GM12878 (cell line): ENCODE measurements at regions not wholly inside any gene's neighbourhood (a gene's known extent, or its start where the extent isn't known, plus 50 kb on each side); places are given as distances from the start of the nearest gene placed in this dataset.

ENCODE experiments used
- ATAC-seq: fragments of 200-7000 bp; cut with Tn5 transposase; 3 replicates; pipeline ENCODE4 v1.9.1; 2020; ENCODE audit warnings: mild to moderate bottlenecking, moderate library complexity
- BruUV-seq: library from RNA; stranded (reverse); fragments of 400-500 nt; replicated peaks from 2 replicates; lab custom pipeline; 2021; lab: Mats Ljungman, UMichigan
- CTCF ChIA-PET: fragments of 300-600 bp; sonication (Branson Sonifier 250); formaldehyde crosslinking; extraction: SDS; loops from one replicate; lab custom pipeline; 2021; ENCODE audit warnings: inconsistent platforms; lab: Yijun Ruan, JAX
- POLR2A ChIA-PET: fragments of 350-600 bp; formaldehyde crosslinking; extraction: SDS; loops from one replicate; lab custom pipeline; 2021; ENCODE audit warnings: inconsistent platforms; lab: Charles Lee
- RAD21 ChIA-PET: fragments of 300-600 bp; sonication (Branson Sonifier 250); formaldehyde crosslinking; loops from one replicate; lab custom pipeline; 2023; ENCODE audit warnings: antibody characterized with exemption; ENCODE audit not compliant: unreplicated experiment; lab: Charles Lee
- SMC1A ChIA-PET: fragments of 300-600 bp; sonication (Branson Sonifier 250); formaldehyde crosslinking; loops from one replicate; lab custom pipeline; 2023; ENCODE audit not compliant: unreplicated experiment, uncharacterized antibody; lab: Charles Lee
- DNase-seq: peaks from one replicate; pipeline ENCODE4 v3.0.0-alpha.2; 2011; ENCODE audit warnings: low read depth, low spot score
- FAIRE-seq: peaks from 3 replicates; lab custom pipeline; 2011; peaks lifted over from hg19 to GRCh38; lab: Jason Lieb, UNC
- H2AFZ ChIP-seq: 2 replicates; pipeline ENCODE4 v1.6.0; 2011; ENCODE audit warnings: low read depth, low read length, control low read depth; ENCODE audit not compliant: control insufficient read depth
- H3K27ac ChIP-seq: 2 replicates; pipeline ENCODE4 v1.5.1; 2011; ENCODE audit warnings: control low read depth; ENCODE audit not compliant: control insufficient read depth, insufficient read depth
- H3K27me3 ChIP-seq, 2 experiments: replicated peaks in 1 of 2; 2 replicates each; pipeline versions ENCODE4 v1.6.0 to v1.6.1; 2011; ENCODE audit warnings: low read length in 1 of 2; ENCODE audit not compliant: control insufficient read depth in 2 of 2, insufficient read depth in 2 of 2
- H3K36me3 ChIP-seq, 2 experiments: 2 replicates each; pipeline ENCODE4 v1.5.1; 2011; ENCODE audit warnings: low read length in 1 of 2; ENCODE audit not compliant: control insufficient read depth in 2 of 2, insufficient read depth in 2 of 2
- H3K4me1 ChIP-seq: 2 replicates; pipeline ENCODE4 v1.6.1; 2011; ENCODE audit warnings: mild to moderate bottlenecking, low read length, moderate library complexity, mixed read lengths; ENCODE audit not compliant: control insufficient read depth, insufficient read depth
- H3K4me2 ChIP-seq: 2 replicates; pipeline ENCODE4 v1.6.0; 2011; ENCODE audit warnings: control low read depth; ENCODE audit not compliant: control insufficient read depth, insufficient read depth
- H3K4me3 ChIP-seq: fragments of 200-600 bp; sonication (generic); 2 replicates; pipeline ENCODE4 v1.5.1; 2016
- H3K79me2 ChIP-seq: 2 replicates; pipeline ENCODE4 v1.6.0; 2011; ENCODE audit warnings: low read length; ENCODE audit not compliant: control insufficient read depth, insufficient read depth
- H3K9ac ChIP-seq: 2 replicates; pipeline ENCODE4 v1.8.0; 2011; ENCODE audit warnings: low read length, control low read depth, mixed read lengths; ENCODE audit not compliant: control insufficient read depth, insufficient read depth
- H3K9me3 ChIP-seq: replicated peaks from 3 replicates; pipeline ENCODE4 v1.5.1; 2011; ENCODE audit warnings: mild to moderate bottlenecking, low read length; ENCODE audit not compliant: control insufficient read depth, insufficient read depth
- H4K20me1 ChIP-seq: 2 replicates; pipeline ENCODE4 v1.6.0; 2011; ENCODE audit not compliant: control insufficient read depth, insufficient read depth
- ATF7 ChIP-seq: fragments of 450-650 bp; IDR thresholded peaks from 2 replicates; pipeline ENCODE4 v1.6.1; 2016; ENCODE audit warnings: low read depth, mild to moderate bottlenecking
- BCLAF1 ChIP-seq: fragments of 450-650 bp; IDR thresholded peaks from 2 replicates; pipeline ENCODE4 v1.6.1; 2017; ENCODE audit warnings: antibody characterized with exemption, mild to moderate bottlenecking, moderate library complexity
- CEBPB ChIP-seq, 2 experiments: fragments of 150-350 bp in 1 of 2; IDR thresholded peaks; 2 replicates each; pipeline ENCODE4 v1.6.1; 2012 to 2014; ENCODE audit warnings: low read depth in 2 of 2, low read length in 2 of 2, borderline replicate concordance in 1 of 2, inconsistent platforms in 1 of 2
- GABPA ChIP-seq: IDR thresholded peaks from 2 replicates; pipeline ENCODE4 v1.6.1; 2014; ENCODE audit warnings: antibody characterized with exemption, low read depth, mild to moderate bottlenecking, inconsistent platforms
- HCFC1 ChIP-seq: fragments of 150-350 bp; IDR thresholded peaks from 2 replicates; pipeline ENCODE4 v1.6.1; 2014; ENCODE audit warnings: low read length
- NFYB ChIP-seq: IDR thresholded peaks from 2 replicates; pipeline ENCODE4 v1.6.1; 2011; ENCODE audit warnings: low read depth, mild to moderate bottlenecking, low read length, improper control_type of control experiment, moderate library complexity; ENCODE audit not compliant: insufficient read depth
- NR2C1 ChIP-seq: fragments of 450-650 bp; IDR thresholded peaks from 2 replicates; pipeline ENCODE4 v1.6.1; 2017; ENCODE audit warnings: antibody characterized with exemption, mild to moderate bottlenecking, moderate library complexity
- PAX8 ChIP-seq: fragments of 450-650 bp; IDR thresholded peaks from 2 replicates; pipeline ENCODE4 v1.6.1; 2017; ENCODE audit warnings: mild to moderate bottlenecking, moderate library complexity
- TBL1XR1 ChIP-seq: IDR thresholded peaks from 2 replicates; pipeline ENCODE4 v1.6.1; 2012; ENCODE audit warnings: low read depth, low read length, improper control_type of control experiment
- TCF3 ChIP-seq: IDR thresholded peaks from 2 replicates; pipeline ENCODE4 v1.6.1; 2012; ENCODE audit warnings: low read depth, mild to moderate bottlenecking, low read length, borderline replicate concordance; ENCODE audit not compliant: insufficient read depth
- ZBTB4 ChIP-seq: fragments of 450-650 bp; formaldehyde crosslinking; IDR thresholded peaks from 2 replicates; pipeline ENCODE4 v1.4.0; 2022; ENCODE audit warnings: mild to moderate bottlenecking, moderate library complexity
- ZNF24 ChIP-seq: fragments of 450-650 bp; IDR thresholded peaks from 2 replicates; pipeline ENCODE4 v1.6.1; 2017; ENCODE audit warnings: antibody characterized with exemption, mild to moderate bottlenecking
- ZNF274 ChIP-seq: IDR thresholded peaks from one replicate; pipeline ENCODE4 v1.8.0; 2011; ENCODE audit not compliant: insufficient read length, insufficient read depth
- ZNF384 ChIP-seq: IDR thresholded peaks from 2 replicates; pipeline ENCODE4 v1.6.1; 2012; ENCODE audit warnings: low read depth, mild to moderate bottlenecking, low read length, improper control_type of control experiment, borderline replicate concordance
- WGBS: methylation state at CpG from one replicate; pipeline ENCODE4 v1.1.6; 2016; ENCODE audit warnings: low lambda C conversion rate; ENCODE audit not compliant: insufficient replicate concordance, insufficient coverage; ENCODE audit errors: missing lambda C conversion rate; 5-methylcytosine and 5-hydroxymethylcytosine counted together
- in situ Hi-C: fragments of 300-500 bp; cut with MboI; formaldehyde crosslinking; loops from 9 replicates; pipeline ENCODE4 v1.14.3; 2018; ENCODE audit warnings: mixed read lengths
- intact Hi-C: fragments of 100-400 bp; cut with micrococcal nuclease; formaldehyde crosslinking; loops from one replicate; pipeline ENCODE4 v1.14.2; 2022; ENCODE audit not compliant: unreplicated experiment

DNA sequence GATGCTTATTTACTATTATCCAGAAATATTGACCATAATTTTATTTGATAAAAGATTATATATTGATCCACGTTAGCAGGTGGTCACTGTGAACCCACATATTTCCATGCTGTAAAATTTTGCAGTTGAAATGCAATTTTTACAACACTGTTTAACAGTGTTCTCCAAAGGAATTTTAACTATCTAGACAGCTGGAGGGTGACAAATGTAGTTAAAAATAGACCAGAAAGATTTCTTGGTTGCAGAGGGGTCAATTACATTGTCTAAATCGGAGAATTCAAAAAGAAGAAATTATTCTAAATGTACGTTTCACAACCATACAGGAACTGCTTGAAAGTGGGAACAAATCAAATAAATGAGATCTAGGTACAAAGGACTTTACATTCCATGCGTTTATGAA, 625.2 kb upstream of the NCAM2 start:
- Histone ChIP-seq H3K9ac (no peak overlapping the region), H3K9me3 (no peaks in the 10 kb centered on the region), H2AFZ (no peak overlapping the region), H4K20me1 (no peaks in the 10 kb centered on the region), H3K27me3 (no peaks in the 10 kb centered on the region), H3K79me2 (no peaks in the 10 kb centered on the region), H3K4me3 (no peak overlapping the region), H3K4me2 (no peak overlapping the region), H3K4me1 (no peaks in the 10 kb centered on the region), H3K27ac (no peak overlapping the region), H3K36me3 (no peaks in the 10 kb centered on the region)
- TF ChIP-seq CEBPB (IDR thresholded peaks at IDR 0.05; ENCODE audit: borderline replicate concordance in 1 of 2, low read depth in 2 of 2, low read length in 2 of 2), result no peak
- TF ChIP-seq NFYB, result no peak
- no peak for TF ChIP-seq HCFC1
- BruUV-seq, result no TSS peak
- DNase-seq, result no peak
- in situ Hi-C loops, result no loop called here
- 0% methylated on average over 4 of the region's 4 CpGs for WGBS
- intact Hi-C loops, result no loop called here
- CTCF ChIA-PET, result no interaction called here
- no peak for ATAC-seq
- FAIRE-seq, result no peak
- POLR2A ChIA-PET, result no interaction called here
- RAD21 ChIA-PET, result no interaction called here
- SMC1A ChIA-PET, result no interaction called here

- no peaks in the 10 kb centered on the region for H4K20me1 ChIP-seq
- no peaks in the 10 kb centered on the region for H3K9me3 ChIP-seq
- ATAC-seq, result no peak
- no peak overlapping the region for H3K4me3 ChIP-seq
- no peaks in the 10 kb centered on the region for H3K4me1 ChIP-seq
- intact Hi-C loops (no loop called here), in situ Hi-C loops (no loop called here)
- 0% methylated on average over 1 of the region's 1 CpG for WGBS
- no peak overlapping the region for H3K27ac ChIP-seq
- no TSS peak for BruUV-seq
- no peaks in the 10 kb centered on the region for H3K27me3 ChIP-seq
- ChIA-PET CTCF (no interaction called here), RAD21 (no interaction called here), SMC1A (no interaction called here), POLR2A (no interaction called here)
- no peaks in the 10 kb centered on the region for H3K36me3 ChIP-seq
- H2AFZ ChIP-seq, result no peak overlapping the region
- no peak overlapping the region for H3K4me2 ChIP-seq
- H3K9ac ChIP-seq, result no peak overlapping the region
- DNase-seq, result no peak
- H3K79me2 ChIP-seq, result no peaks in the 10 kb centered on the region
- FAIRE-seq, result no peak
- TF ChIP-seq TBL1XR1 (no peak), ATF7 (no peak), ZBTB4 (CRISPR knock-in tag) (no peak), ZNF274 (no peak), PAX8 (no peak), BCLAF1 (no peak), ZNF384 (no peak), ZNF24 (no peak), NR2C1 (no peak), GABPA (no peak), TCF3 (no peak)
Measured at GRCh38 chr21:20377250-20377649, 621.0 kb upstream of the NCAM2 start.
